T-helper 9 cell (primary cell): ENCODE measurements at regions not wholly inside any gene's neighbourhood (a gene's known extent, or its start where the extent isn't known, plus 50 kb on each side); places are given as distances from the start of the nearest gene placed in this dataset.

Experiments used
- DNase-seq: peaks from one replicate; pipeline ENCODE4 v3.0.0-alpha.2; 2020

- DNase-seq = no peak
These were observed 143.2 kb upstream of the RET start for GRCh38 chr10:42933448-42934340.

DNA sequence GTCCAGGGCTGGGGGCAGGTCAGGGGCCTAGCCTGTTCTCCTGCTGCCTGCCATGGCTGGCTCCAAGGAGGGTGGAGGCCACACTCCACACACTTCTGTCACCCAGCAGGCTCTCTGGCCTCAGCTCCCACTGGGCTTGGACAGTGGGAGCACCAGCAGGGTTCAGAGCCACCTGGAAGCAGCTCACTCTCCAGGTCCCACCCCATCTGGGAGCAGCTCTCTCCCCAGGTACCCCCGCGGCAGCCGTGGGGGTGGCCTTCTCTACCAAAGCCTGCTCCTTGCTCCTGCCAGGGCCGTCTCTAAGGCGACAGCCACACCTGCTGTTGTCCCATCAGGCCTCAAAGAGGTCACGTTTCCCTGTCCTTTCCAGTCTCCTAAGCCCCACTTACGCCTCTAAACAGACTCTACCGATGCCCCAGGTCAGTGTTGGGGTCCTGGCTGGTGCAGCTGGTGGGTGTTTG lies 142.5 kb upstream of the RET start:
- DNase-seq = no peak

DNA sequence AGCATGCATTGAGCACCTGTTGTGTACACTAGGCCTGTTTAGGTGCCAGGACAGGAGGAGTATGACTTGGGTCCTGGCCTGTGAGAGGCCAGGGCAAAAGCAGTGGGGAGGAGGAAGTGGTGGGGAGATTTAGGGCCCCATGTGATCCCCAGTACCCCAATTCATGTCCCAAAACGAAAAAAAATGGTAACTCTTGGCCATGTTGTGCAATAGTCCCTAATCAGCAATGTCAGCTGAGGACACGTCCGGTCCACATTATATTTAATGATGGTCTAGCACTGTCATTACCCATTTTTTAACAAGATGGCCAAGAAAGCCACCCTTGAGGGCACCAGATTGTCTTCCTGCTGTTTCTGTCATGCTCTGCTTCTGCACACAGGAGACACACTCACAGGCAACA lies 142.0 kb upstream of the RET start:
- DNase-seq = no peak

- no peak for DNase-seq
These were observed 141.4 kb upstream of the RET start for GRCh38 chr10:42935466-42935865.

- no peak for DNase-seq
These were observed 140.3 kb upstream of the RET start for GRCh38 chr10:42936580-42936979.

GRCh38 chr10:42937048-42937447 lies 139.8 kb upstream of the RET start:
- no peak for DNase-seq

- no peak for DNase-seq
These were observed 139.2 kb upstream of the RET start for GRCh38 chr10:42937649-42938180.

DNA sequence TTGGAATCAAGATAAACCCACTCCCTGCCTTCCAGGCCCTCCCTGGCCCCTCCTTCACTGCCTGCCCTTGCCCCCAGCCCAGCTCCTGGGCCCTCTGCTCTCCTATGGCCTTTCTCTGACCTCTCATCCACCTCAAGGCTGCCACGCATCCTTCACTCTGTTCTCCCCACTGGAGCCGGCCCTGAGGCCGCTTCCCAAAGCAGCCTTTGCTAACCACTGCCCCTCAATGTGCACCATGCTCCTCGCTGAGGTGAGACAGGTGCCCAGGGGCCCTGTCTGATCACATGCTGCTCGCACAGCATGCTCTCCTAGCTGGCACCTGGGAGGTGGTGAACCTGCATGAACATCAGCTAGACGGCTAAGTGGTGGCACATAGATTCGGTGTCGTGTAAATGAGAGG lies 138.5 kb upstream of the RET start:
- no peak for DNase-seq

GRCh38 chr10:42939237-42939636 lies 137.6 kb upstream of the RET start:
- no peak for DNase-seq

- no peak for DNase-seq
These were observed 137.0 kb upstream of the RET start for GRCh38 chr10:42939685-42940366.

DNA sequence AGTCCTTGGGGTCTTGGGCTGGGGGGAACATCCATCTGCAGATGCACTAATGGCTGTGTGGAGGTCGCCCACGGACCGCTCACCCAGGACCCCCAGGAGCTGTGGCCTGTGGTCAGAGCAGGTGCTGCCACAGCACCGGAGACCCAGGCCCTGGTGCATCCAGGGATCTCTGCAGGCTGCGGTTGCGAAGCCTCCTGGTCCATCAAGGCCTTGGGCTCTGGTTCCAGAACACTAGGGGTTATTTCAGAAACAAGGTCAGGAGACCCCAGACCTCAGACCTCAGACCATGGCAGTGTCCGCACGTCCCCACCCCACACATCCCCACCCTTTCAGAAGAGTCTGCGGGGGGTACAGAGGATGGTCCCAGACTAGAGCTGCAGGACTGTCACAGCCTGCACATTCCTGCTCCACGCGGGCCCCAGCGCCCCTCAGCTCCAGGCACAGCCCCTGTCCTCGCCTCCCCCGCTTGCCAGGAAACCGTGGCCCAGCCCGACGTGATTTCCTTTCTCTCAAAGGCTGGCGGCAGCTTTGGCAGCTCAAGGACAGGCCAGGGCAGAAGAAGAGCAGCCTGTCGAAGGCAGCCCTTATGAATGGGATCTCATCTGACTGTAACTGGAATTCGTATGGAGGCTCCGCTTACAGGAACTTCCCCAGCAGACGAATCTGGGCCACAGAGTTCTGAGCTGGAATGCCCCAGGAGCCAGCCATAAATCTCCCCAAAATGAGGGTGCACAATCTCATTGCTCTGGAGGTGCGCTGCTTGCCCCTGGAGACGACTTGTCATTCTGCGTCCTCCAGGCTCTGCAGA lies 136.2 kb upstream of the RET start:
- no peak for DNase-seq

GRCh38 chr10:42941295-42941644 lies 135.6 kb upstream of the RET start:
- DNase-seq = no peak

GRCh38 chr10:42941790-42942189 lies 135.1 kb upstream of the RET start:
- no peak for DNase-seq

GRCh38 chr10:42942279-42942950 lies 134.5 kb upstream of the RET start:
- DNase-seq = no peak

DNA sequence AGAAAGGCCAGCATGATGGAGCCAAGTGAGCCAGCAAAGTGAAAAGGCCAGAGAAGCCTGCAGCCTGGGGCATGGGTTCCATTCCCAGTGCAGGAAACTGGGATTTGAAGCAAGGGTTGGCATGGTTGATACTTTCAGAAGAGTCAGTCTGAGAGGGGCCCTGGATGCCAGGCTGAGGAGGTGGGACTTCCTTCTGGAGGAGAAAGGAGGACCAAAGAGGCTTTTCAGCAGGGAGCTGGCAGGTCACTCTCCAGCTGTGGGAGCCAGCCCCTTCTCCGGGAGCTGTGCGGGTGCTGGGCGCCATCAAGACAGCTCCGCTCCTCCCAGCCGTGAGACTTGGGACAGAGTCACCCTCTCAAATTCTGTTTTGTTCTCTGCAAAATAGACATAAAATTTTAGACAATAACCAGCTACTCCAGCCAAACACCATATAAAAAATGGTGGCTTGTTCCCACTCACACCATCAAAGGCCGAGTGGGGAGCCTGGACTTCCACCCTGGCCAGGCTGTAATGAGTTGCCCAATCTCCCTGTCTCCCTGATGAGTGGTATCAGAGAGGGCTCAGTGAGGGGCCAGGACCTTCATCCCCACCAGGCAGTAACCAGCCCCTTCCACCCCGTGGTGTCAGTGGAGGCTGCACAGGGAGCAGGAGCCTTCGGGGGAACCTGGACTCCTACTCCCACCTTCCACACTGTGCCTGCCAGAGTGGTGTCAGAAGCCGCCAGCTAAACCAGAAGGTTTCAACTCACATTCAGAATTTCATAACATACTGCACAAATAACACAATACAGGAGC lies 133.6 kb upstream of the RET start:
- no peak for DNase-seq

GRCh38 chr10:42948040-42948439 lies 128.8 kb upstream of the RET start:
- no peak for DNase-seq

DNA sequence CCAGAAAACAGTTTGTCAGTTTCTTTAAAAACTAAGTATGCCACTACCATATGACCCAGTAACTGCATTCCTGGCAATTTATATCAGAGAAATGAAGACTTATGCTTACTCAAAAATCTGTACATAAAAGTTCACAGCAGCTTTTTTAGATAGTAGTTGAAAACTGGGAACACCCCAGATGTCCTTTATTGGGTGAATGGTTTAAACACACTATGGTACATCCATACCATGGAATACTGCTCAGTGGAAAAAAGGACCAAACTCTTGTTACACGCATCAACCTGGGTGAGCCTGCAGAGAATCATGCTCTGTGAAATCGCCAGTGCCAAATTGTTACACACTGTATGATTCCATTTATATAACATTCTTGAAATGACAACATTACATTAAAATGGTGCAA lies 127.6 kb upstream of the RET start:
- DNase-seq = no peak

GRCh38 chr10:42950606-42951485 lies 126.0 kb upstream of the RET start:
- DNase-seq = no peak

- no peak for DNase-seq
These were observed 125.2 kb upstream of the RET start for GRCh38 chr10:42951486-42952251.

GRCh38 chr10:42952349-42952748 lies 124.5 kb upstream of the RET start:
- DNase-seq = no peak
